ENCODE measurements at regions not wholly inside any gene's neighbourhood (a gene's known extent, or its start where the extent isn't known, plus 50 kb on each side); places are given as distances from the start of the nearest gene placed in this dataset.
A peak's percentile ranks its signal among the peaks of the same experiment; 100 is the strongest.

- no peak overlapping the region for H3K4me3 ChIP-seq (ENCODE audit: low read depth, low read length)
- no peak for TF ChIP-seq CTCF (IDR thresholded peaks at IDR 0.05; ENCODE audit: insufficient read depth, low read length)
- no peak for DNase-seq (ENCODE audit: low read depth)
These were observed 98.7 kb downstream of the BBS10 start for GRCh38 chr12:76249501-76249900.

GRCh38 chr12:76247992-76248391 lies 100.2 kb downstream of the BBS10 start:
- no peak for DNase-seq (ENCODE audit: low read depth)
- TF ChIP-seq CTCF (IDR thresholded peaks at IDR 0.05; ENCODE audit: insufficient read depth, low read length), result no peak
- no peak overlapping the region for H3K4me3 ChIP-seq (ENCODE audit: low read depth, low read length)

- TF ChIP-seq CTCF (IDR thresholded peaks at IDR 0.05; ENCODE audit: insufficient read depth, low read length), result no peak
- H3K4me3 ChIP-seq (ENCODE audit: low read depth, low read length), result no peak overlapping the region
- DNase-seq (ENCODE audit: low read depth), result peak; percentile 82
These were observed 101.1 kb downstream of the BBS10 start for GRCh38 chr12:76247026-76247646.

- no peak overlapping the region for H3K4me3 ChIP-seq (ENCODE audit: low read depth, low read length)
- TF ChIP-seq CTCF (IDR thresholded peaks at IDR 0.05; ENCODE audit: insufficient read depth, low read length), result no peak
- DNase-seq (ENCODE audit: low read depth), result no peak
These were observed 101.6 kb downstream of the BBS10 start for GRCh38 chr12:76246611-76247010.

- peak; percentile 64 for DNase-seq (ENCODE audit: low read depth)
- H3K4me3 ChIP-seq (ENCODE audit: low read depth, low read length), result no peak overlapping the region
- TF ChIP-seq CTCF (IDR thresholded peaks at IDR 0.05; ENCODE audit: insufficient read depth, low read length), result no peak
These were observed 103.9 kb downstream of the BBS10 start for GRCh38 chr12:76244300-76244699.

GRCh38 chr12:76242813-76243550 lies 105.2 kb downstream of the BBS10 start:
- TF ChIP-seq CTCF (IDR thresholded peaks at IDR 0.05; ENCODE audit: insufficient read depth, low read length), result no peak
- DNase-seq (ENCODE audit: low read depth), result peak; percentile 67
- H3K4me3 ChIP-seq (ENCODE audit: low read depth, low read length), result no peak overlapping the region
